ENCODE measurements at regions not wholly inside any gene's neighbourhood (a gene's known extent, or its start where the extent isn't known, plus 50 kb on each side); places are given as distances from the start of the nearest gene placed in this dataset.

- TF ChIP-seq CTCF (IDR thresholded peaks at IDR 0.05) (no peak), POLR2A (IDR thresholded peaks at IDR 0.05) (no peak)
These were observed 1308.7 kb upstream of the FAM98A start for GRCh38 chr2:34907812-34908211.

Data from prostate gland (tissue), 2 donors.